ACHN (cell line): ENCODE measurements at regions not wholly inside any gene's neighbourhood (a gene's known extent, or its start where the extent isn't known, plus 50 kb on each side); places are given as distances from the start of the nearest gene placed in this dataset.

Experiments used
- DNase-seq: peaks from one replicate; pipeline ENCODE4 v3.0.0-alpha.2; 2015
- in situ Hi-C: cut with HindIII; loops from 2 replicates; pipeline ENCODE4 v1.10.0; 2017; ENCODE audit warnings: low sequenced_read_pairs, low pct_ligation_motif_present, low pct_unique_long_range_greater_than_20kb

DNA sequence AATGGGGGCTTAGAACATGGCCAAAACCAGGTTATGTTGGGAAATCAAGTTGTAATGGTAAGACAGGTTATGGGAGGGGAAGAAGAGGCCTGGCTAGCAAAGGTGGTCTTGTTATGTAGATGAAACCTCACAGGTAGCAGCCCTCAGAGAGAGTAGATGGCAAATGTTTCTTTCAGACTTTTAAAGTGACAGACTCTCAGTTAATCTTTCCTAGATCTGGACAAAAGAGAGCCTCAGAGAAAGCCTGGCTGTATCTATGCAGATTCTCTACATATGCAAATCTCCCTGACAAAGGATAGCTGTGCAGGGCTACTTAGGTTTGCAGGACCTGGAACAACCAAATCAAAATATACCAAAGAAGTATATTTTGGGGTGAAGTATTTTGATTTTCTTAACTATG, 284.1 kb upstream of the AMOT start:
- in situ Hi-C loops = no loop called here
- no peak for DNase-seq

DNA sequence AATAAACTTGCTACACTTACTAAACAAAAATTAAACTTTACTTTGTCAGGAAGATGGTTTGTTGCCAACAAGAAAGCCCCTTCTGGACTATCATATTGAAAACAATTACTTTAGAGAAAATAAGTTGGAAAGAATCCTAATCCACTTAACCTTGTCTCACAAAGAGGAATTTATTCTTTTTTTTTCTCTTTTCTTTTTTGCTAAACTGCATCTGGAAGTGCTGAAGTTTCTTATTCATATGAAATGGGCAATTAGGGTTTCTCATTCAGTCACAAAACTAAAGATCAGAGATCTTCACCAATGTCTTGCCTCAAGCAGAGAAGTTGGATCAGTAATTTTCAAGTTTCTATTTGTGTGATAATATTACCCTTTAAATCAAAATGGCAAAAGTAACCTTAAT, 234.9 kb upstream of the AMOT start:
- in situ Hi-C loops = no loop called here
- DNase-seq = no peak

DNA sequence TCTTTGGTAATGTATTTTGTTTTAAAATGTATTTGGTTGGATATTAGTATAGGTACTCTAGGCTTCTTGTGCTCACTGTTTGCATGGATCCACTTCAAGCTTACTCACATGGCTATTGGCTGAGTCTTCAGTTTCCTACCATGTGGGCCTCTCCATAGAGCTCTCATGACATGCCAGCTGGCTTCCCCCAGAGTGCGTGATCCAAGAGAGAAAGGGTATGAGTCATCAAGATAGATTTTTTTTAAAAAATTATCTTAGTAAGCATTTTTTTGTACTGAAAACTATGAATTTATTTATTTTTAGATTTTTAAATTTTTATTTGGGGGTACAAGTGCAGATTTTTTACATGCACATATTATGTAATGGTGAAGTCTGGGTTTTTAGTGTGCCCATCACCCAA, 219.1 kb upstream of the AMOT start:
- in situ Hi-C loops = no loop called here
- no peak for DNase-seq

DNA sequence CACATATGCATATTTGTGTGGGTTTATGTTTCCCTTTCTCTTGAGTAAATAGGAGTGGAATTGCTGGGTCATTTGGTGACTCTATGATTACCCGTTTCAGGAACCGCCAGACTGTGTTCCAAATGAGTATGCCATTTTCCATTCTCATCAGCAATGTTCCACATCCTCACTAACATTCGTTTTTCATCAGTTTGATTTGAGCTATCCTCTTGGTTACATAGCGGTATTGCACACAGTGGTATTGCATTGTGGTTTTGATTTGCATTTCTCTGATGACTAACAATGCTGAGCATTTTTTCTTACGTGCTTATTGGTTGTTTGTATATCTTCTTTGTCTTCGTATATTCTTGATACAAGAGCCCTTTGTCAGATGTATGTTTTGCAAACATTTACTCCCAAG, 218.0 kb upstream of the AMOT start:
- in situ Hi-C loops = no loop called here
- DNase-seq = no peak

DNA sequence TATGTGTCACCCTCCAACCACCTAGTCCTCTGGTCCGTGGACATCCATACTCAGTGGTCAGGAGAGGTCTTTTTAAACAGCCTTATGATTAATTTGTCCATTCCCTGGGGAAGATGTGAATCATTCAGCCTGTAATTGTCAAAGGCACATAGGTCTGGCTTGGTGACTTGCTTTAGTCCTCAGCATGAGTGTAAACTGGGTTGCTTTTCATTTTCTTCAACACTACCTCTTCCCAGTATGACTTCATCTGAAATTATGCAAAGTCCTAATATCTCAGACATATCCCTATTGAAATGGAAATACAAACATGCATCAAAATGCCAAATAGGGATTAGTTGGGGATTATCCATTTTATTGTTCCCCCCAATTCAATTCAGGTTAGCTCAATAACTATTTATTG, 208.3 kb upstream of the AMOT start:
- no peak for DNase-seq
- in situ Hi-C loops = no loop called here

DNA sequence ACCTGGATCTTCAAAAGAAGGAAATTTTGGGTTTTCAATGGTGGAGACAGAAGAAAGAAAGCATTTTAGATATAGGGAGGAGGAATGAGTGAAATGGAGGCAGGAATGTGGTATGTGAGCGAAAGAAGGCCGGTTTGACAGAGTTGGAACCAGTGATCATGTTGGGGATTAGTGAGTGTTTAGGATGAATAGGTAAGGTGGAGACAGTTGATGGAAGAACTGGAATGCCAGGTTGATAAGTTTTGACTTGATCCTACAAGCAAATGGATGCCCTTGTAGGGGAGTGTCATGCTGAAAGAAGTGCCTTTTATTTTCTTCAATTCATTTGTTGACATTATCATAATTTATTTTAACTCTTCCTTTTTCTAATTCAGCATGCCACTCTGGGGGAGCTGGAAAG, 207.8 kb upstream of the AMOT start:
- DNase-seq = no peak
- in situ Hi-C loops = no loop called here

DNA sequence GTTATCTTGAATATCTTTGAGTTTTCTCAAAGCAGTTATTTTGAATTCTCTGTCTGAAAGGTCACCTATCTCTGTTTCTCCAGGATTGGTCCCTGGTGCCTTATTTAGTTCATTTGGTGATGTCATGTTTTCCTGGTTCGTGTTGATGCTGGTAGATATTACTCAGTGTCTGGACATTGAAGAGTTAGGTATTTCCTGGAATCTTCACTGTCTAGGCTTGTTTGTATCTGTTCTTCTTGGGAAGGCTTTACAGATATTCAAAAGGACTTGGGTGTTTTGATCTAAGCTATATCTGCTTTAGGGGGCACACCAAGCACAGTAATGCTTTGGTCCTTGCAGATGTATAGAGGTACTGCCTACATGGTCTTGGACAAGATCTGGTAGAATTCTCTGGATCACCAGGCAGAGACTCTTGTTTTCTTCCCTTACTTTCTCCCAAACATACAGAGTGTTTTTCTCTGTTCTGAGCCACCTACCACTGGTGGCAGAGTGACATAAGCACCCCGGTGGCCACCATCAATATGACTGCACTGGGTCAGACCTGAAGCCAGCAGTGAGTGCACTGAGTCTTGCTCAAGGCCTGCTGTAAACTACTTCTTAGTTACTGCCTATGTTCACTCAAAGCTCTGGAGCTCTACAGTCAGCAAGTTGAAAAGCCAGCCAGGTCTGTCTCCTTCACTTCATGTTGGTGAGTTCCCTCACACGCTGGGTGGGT, 193.5 kb upstream of the AMOT start:
- in situ Hi-C loops = no loop called here
- DNase-seq = no peak

DNA sequence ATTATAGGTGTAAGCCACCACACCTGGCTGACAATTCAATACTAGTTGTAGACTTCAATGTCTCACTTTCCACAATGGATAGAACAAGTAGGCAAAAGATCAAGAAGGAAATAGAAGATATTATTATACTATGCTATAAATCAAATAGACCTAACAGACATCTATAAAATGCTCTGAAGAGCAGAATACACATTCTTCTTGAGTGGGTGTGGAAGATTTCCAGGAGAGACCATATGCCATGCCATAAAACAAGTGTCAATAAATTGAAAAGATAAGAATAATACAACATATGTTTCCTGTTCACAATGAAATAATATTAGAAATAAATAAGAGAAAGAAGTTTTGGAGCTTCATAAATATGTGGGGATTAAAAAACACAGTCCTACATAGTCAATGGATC, 179.3 kb upstream of the AMOT start:
- in situ Hi-C loops = no loop called here
- no peak for DNase-seq

DNA sequence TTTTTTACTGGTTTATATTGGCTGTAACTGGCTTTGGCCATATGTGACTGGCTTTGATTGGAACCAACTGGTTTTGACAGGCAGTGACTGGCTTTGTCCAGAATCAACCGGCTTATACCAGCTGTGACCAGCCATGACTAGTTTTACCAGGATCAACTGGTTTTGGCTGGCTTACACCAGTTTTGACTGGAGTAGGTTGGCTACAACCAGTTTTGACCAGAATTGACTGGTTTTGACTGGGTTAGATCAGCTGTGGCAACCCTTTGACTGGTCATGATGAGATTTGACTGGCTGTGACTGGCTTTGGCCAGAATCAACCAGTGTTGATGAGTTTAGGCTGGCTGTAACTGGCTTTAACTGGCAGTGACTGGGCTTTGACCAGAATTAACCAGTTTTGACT, 169.2 kb upstream of the AMOT start:
- in situ Hi-C loops = no loop called here
- no peak for DNase-seq

DNA sequence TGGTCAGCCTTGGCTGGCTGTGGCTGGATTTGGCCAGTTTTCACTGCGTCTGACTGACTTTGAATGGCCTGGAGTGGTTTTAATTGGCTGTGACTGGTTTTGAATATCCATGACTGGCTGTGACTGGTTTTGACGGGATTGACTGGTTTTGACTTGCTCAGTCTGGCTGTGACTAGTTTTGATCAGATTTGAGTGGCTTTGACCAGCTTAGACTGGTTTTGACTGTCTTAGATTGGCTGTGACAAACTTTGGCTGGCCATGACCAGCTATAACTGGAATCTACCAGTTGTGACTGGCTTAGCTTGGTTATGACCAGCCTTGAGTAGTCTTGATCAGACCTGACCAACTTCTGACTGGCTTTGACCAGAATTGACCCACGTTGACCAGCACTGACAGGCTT, 168.4 kb upstream of the AMOT start:
- in situ Hi-C loops = no loop called here
- no peak for DNase-seq

DNA sequence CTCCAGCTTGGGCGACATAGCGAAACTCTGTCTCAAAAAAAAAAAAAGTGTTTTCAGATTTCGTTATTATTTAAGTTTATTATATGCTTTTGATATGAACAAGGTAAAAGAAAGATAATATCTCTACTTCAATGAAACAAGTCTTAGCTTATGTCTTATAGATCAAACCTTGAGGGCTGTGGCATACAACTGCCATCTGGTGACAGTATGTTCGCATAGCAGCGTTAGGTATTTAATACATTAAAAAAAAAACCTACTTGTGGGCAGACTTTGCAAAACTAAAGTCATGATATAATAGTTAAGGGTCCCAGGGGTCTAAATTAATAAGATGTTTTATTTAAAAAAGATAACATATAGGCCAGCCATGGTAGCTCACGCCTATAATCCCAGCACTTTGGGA, 161.2 kb upstream of the AMOT start:
- no peak for DNase-seq
- in situ Hi-C loops = no loop called here

DNA sequence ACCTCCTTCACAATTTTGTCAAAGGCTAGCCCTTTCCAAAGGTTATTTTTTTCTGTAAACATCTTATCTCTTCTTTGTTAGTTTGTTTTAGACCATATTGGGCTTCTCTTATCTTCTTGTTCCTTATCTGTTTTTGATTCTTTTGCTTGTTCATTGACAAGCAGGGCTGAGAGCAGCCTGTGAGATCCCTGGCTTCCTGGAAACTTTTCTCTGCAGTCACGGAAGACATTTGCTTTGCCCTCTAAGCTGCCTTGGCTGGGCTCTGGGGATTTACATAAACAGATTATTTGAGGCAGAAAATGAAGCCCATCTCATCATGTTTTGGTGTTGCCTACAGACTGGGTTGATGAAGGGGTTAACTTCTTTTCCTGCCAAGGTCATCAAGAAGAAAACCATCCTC, 157.4 kb upstream of the AMOT start:
- no peak for DNase-seq
- in situ Hi-C loops = no loop called here

DNA sequence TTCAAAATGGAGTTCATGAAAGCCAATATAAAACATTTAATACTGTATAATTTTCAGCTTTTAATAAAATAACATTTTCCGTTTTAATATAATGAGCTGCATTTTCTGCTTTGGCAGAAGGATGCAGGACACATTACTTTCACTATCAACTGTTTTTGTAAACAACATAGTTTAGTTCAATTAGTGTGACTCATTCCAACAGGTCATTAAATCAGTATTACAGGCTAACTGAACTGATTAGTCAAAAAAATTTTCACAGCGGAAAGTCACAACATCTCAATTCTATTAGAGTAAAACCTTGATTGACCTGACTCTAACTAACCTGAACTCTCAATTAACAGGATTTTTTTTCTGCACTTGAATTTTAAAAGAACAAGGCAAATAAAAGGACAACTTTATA, 151.2 kb upstream of the AMOT start:
- no peak for DNase-seq
- in situ Hi-C loops = no loop called here

DNA sequence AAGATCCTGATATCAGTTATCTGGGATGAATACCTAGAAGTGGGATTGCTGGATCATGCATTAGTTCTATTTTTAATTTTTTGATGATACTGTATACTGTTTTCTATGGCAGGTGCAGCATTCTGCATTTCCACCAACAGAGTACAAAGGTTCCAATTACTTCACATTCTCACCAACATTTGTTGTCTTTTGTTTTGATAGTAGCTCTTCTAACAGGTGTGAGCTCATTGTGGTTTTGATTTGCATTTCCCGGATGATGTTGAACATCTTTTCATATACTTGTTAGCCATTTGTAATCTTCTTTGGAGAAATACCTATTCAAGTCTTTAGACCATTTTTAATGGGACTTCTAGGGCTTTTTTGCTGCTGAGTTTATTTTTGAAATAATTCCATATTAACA, 139.2 kb upstream of the AMOT start:
- DNase-seq = no peak
- in situ Hi-C loops = no loop called here

DNA sequence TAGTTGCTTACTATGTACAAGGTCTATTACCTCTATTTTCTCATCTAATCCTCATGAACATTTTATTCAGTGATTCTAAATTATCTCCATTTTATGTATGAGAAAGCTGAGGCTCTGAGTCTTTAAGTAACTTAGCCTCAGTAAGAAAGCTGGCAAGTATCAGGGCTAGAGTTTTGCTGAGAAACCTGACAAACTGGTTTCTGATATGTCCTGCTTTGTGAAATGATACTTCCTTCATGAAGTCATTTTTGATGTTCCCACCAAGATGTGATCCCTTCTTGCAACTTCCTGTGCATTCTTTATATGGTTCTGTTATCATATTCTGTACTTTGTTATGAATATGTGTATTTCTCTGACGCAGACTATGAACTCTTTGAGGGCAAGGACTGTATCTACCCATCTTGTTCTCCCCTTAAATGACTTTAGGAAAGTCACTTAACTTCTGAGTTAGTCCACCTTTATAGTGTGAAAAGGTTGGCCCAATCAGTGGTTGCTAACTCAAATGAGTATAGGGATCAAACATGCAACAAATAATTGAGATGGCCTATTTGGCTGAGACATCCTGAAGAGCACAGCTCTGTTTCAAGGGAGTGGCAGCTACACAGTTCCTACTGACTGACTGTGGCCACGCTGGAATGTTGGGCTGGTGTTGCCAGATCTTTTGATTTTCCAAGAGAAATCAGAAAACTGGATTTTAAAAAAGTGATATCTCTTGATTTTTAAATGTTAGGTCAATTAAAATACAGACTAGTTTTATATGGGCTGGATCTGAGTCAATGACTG, 127.9 kb upstream of the AMOT start:
- DNase-seq = no peak
- in situ Hi-C loops = no loop called here

DNA sequence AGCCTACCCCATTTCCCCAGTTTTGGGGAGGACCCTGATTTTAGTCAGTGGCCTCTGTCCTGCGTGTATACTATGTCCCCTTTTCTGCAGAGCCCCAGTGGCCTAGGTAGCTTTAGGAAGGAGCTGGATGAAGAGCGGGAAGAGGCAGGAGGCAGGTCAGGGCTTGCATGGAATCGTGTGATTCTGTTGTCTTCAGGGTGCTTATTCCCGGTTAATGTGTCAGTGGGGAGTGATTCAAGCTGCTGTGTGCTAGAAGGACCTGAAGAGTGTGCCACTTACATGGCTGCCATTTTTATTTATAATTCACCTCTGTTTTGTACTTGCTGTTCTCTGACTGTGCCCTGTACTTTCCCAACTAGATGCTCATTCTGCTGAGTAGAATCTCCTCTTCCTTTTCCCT, 127.3 kb upstream of the AMOT start:
- no peak for DNase-seq
- in situ Hi-C loops = no loop called here

DNA sequence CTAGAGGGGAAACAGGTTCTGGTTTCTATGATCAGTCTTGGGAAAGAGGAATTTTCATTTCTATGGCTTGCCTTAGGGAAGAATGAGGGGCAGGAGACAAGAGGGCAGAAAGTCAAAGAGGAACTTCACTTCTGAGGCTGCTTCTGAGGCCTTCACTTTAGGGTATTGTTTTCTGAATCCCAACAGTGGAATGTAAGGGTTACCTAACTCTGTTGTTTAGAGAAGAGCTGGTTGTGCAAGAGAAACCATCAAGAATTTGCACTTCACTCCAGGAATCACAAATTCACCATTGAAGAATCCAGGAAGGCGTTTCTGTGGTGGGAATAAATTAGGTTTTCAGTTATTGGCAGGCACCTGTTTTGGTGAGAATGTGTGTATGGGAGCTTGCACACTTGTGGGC, 126.7 kb upstream of the AMOT start:
- in situ Hi-C loops = no loop called here
- no peak for DNase-seq

DNA sequence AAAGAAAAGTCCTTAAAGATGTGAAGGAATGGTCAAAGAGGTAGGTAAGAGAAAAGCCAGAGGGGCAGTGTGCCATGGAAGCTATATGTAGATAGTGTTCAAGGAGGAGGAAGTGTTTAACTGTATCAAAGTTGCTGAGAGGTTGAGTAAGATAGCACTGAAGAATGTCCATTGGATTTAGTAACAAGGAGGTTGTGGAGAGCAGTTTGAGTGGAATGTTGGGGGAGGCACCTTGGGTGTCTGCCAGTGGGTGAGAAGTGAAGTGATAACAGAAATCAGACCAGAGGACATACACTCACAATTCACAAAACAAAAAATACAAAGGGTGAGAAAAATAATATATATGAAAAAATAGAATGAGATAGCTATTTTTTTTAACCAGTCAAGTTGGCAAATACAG, 121.3 kb upstream of the AMOT start:
- in situ Hi-C loops = no loop called here
- DNase-seq = no peak

DNA sequence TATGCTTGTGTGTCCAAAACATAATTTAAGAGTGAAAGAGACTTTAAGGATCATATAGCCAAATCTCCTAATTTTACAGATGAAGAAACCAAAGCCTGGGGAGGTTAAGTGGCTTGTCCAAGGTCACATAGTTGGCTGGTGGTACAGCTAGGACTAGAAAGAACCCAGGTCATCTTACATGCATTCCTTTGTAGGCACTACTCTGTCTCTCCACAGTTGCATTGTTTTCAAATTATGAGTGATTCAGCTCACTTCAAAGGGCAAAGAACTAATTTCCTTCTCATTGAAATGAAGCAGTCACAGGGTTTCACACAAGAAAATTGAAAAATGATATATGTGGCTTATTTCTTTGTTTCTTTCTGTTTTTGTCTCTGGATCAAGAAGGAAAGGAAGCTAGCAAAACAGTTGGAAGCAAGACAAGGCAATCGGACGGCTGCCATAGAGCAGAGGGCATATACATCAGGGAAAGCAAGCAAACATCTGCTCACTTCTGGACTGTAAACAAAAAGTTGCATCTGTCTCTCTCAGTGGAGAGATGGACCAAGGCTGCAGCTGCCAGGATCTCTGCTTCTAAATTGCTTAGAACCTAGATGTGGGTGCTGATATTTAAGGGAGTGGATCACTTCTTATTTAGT, 107.5 kb upstream of the AMOT start:
- in situ Hi-C loops = no loop called here

DNA sequence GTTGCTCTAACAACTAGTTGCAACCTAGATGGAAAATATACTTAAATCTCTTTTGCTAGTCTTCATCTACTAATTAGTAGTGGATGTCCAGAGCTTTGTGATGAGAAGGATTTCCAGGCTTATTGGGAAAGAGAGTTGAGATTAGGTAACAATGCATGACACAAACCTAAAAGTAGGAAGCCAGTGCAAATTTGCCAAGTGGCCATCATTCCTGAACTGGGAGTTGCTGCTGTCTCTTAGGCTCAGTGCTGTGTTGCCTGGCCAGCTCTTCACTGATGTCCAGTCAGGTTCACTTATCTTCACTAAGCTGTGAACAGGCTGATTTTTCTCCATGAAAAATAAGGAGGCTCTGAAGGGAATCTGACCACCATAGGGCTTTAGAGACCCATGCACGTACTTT, 105.6 kb upstream of the AMOT start:
- in situ Hi-C loops = no loop called here
- no peak for DNase-seq

More for the DNA sequence above, 107.5 kb upstream of the AMOT start:
- DNase-seq = no peak
